A673 (cell line): ENCODE measurements at regions not wholly inside any gene's neighbourhood (a gene's known extent, or its start where the extent isn't known, plus 50 kb on each side); places are given as distances from the start of the nearest gene placed in this dataset.

ENCODE experiments used
- BruUV-seq: library from RNA; stranded (reverse); fragments of 400-500 nt; replicated peaks from 2 replicates; lab custom pipeline; 2021; lab: Mats Ljungman, UMichigan
- CTCF ChIA-PET: fragments of 300-600 bp; sonication (Branson Sonifier 250); formaldehyde crosslinking; loops from one replicate; lab custom pipeline; 2022; ENCODE audit warnings: antibody characterized with exemption; lab: Charles Lee
- POLR2A ChIA-PET: fragments of 300-600 bp; sonication (Branson Sonifier 250); formaldehyde crosslinking; loops from one replicate; lab custom pipeline; 2022; ENCODE audit warnings: antibody characterized with exemption; ENCODE audit not compliant: low non-redundant PET; lab: Charles Lee
- DNase-seq: peaks from one replicate; pipeline ENCODE4 v3.0.0-alpha.2; 2015; ENCODE audit warnings: low spot score
- H3K27ac ChIP-seq: fragments of 200-600 bp; sonication (generic); 2 replicates; pipeline ENCODE4 v1.5.1; 2016; ENCODE audit warnings: mixed run types, low read depth, mild to moderate bottlenecking, mixed read lengths, antibody characterized with exemption, low read length; ENCODE audit not compliant: poor library complexity, severe bottlenecking
- H3K27me3 ChIP-seq: fragments of 200-600 bp; sonication (generic); replicated peaks from 2 replicates; pipeline ENCODE4 v1.6.1; 2017; ENCODE audit warnings: mixed run types, low read depth, mild to moderate bottlenecking, mixed read lengths, antibody characterized with exemption, low read length; ENCODE audit not compliant: insufficient read depth, poor library complexity
- H3K36me3 ChIP-seq: fragments of 200-600 bp; sonication (generic); 2 replicates; pipeline ENCODE4 v1.6.1; 2016; ENCODE audit warnings: mixed run types, mild to moderate bottlenecking, mixed read lengths, antibody characterized with exemption, low read length; ENCODE audit not compliant: insufficient read depth, poor library complexity, severe bottlenecking
- H3K4me1 ChIP-seq: fragments of 200-600 bp; sonication (generic); 2 replicates; pipeline ENCODE4 v1.6.1; 2017; ENCODE audit warnings: mixed run types, mild to moderate bottlenecking, mixed read lengths, antibody characterized with exemption, low read length; ENCODE audit not compliant: insufficient read depth, poor library complexity, severe bottlenecking
- H3K4me3 ChIP-seq: fragments of 200-600 bp; sonication (generic); 2 replicates; pipeline ENCODE4 v1.5.1; 2016; ENCODE audit warnings: low read depth, mixed run types, mild to moderate bottlenecking, mixed read lengths, low read length; ENCODE audit not compliant: poor library complexity, severe bottlenecking
- H3K9me3 ChIP-seq: fragments of 200-600 bp; sonication (generic); 2 replicates; pipeline ENCODE4 v1.6.1; 2016; ENCODE audit warnings: mixed run types, low read depth, mild to moderate bottlenecking, mixed read lengths, antibody characterized with exemption, low read length; ENCODE audit not compliant: poor library complexity, severe bottlenecking
- EZH2 ChIP-seq: fragments of 200-600 bp; sonication (generic); IDR thresholded peaks from 2 replicates; pipeline ENCODE4 v1.6.1; 2017; ENCODE audit warnings: borderline replicate concordance, low read depth, mild to moderate bottlenecking, mixed read lengths, antibody characterized with exemption, low read length; ENCODE audit not compliant: poor library complexity, severe bottlenecking
- intact Hi-C: fragments of 100-400 bp; cut with micrococcal nuclease; formaldehyde crosslinking; loops from one replicate; pipeline ENCODE4 v1.10.0; 2022; ENCODE audit not compliant: unreplicated experiment
- TF ChIP-seq, protein P1 (sequence below): fragments of 300-800, 200-600 bp; sonication (generic); conservative IDR thresholded peaks from 2 replicates; pipeline ENCODE4 v1.5.1; 2017; ENCODE audit warnings: low read depth, mild to moderate bottlenecking, antibody characterized with exemption, low read length, moderate library complexity, mixed read lengths

DNA sequence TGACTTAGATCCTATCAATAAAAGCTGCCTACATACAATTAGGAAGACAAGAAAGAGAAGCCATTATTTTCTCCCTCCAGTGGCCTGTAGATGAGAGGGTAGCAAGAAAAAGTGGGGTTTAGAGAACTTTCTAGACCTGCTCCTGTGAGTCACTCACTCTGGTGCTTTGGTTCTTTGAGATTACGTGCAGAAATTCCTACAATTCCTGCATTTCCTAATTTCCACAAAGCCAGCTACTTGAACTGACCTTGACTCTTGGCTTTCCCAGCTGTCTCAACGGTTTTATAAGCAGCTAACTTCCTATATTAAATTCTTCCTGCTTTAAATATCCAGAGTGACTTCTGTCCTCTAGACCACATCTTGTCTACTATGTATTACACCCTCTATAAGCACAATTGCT, 899.5 kb upstream of the KLHL29 start:
- Histone ChIP-seq H3K27me3 (peaks cover 4% of the 10 kb centered on the region), H3K9me3 (no peaks in the 10 kb centered on the region), H3K4me3 (no peak overlapping the region), H3K27ac (no peak overlapping the region), H3K4me1 (no peaks in the 10 kb centered on the region), H3K36me3 (no peaks in the 10 kb centered on the region)
- no TSS peak for BruUV-seq
- intact Hi-C loops, result no loop called here
- ChIA-PET POLR2A (no interaction called here), CTCF (no interaction called here)
- DNase-seq, result no peak
- TF ChIP-seq EZH2, result no peak
- TF ChIP-seq, protein P1, sequence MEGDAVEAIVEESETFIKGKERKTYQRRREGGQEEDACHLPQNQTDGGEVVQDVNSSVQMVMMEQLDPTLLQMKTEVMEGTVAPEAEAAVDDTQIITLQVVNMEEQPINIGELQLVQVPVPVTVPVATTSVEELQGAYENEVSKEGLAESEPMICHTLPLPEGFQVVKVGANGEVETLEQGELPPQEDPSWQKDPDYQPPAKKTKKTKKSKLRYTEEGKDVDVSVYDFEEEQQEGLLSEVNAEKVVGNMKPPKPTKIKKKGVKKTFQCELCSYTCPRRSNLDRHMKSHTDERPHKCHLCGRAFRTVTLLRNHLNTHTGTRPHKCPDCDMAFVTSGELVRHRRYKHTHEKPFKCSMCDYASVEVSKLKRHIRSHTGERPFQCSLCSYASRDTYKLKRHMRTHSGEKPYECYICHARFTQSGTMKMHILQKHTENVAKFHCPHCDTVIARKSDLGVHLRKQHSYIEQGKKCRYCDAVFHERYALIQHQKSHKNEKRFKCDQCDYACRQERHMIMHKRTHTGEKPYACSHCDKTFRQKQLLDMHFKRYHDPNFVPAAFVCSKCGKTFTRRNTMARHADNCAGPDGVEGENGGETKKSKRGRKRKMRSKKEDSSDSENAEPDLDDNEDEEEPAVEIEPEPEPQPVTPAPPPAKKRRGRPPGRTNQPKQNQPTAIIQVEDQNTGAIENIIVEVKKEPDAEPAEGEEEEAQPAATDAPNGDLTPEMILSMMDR, result no peak

DNA sequence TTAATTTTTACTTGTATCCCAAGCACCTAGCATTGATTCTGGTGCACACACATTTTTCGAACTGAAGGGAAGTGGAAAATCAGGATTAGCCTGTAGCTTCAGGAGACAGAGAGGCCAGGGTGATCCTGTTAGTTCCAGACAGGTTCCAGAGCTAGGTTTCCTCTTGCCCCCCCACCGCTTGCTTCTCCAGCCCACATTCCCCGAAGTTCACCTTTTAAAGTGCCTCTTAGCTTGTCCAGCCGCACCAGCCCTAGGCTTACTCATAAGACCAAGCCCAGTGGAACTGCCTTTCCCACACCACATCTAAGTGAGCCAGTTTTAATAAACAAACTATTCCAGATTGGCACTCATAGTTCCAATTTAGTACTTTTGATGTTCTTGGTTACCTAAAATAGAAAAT, 898.6 kb upstream of the KLHL29 start:
- no peaks in the 10 kb centered on the region for H3K4me1 ChIP-seq
- TF ChIP-seq, protein P1, result no peak
- CTCF ChIA-PET, result no interaction called here
- no peak overlapping the region for H3K27ac ChIP-seq
- DNase-seq, result no peak
- POLR2A ChIA-PET, result no interaction called here
- no peaks in the 10 kb centered on the region for H3K9me3 ChIP-seq
- no TSS peak for BruUV-seq
- intact Hi-C loops, result no loop called here
- no peaks in the 10 kb centered on the region for H3K36me3 ChIP-seq
- peaks cover 4% of the 10 kb centered on the region for H3K27me3 ChIP-seq
- no peak overlapping the region for H3K4me3 ChIP-seq

DNA sequence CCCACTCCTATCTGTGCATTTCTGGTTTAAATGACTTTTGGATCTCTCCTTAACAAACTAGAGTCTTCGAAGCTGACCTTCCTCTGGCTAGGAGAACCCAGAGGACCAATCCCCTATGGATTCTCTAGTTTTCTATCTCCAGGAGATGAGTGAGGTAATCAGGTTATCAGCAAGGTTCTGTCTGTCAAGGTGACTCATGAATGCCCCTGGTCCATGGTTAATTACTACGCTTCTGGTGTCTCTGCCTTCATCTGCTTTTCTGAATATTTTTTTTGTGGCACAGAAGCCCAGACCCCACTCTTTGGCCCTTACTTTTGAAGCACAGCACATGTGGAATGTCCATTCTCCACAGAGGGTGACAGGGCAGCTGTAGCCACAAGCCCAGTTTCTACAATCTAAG, 897.9 kb upstream of the KLHL29 start:
- ChIA-PET CTCF (no interaction called here), POLR2A (no interaction called here)
- no peak overlapping the region for H3K27ac ChIP-seq
- peaks cover 4% of the 10 kb centered on the region for H3K27me3 ChIP-seq
- no TSS peak for BruUV-seq
- H3K4me3 ChIP-seq, result no peak overlapping the region
- H3K4me1 ChIP-seq, result no peaks in the 10 kb centered on the region
- intact Hi-C loops, result no loop called here
- no peak for TF ChIP-seq EZH2
- TF ChIP-seq, protein P1, result no peak
- no peak for DNase-seq
- H3K9me3 ChIP-seq, result no peaks in the 10 kb centered on the region
- no peaks in the 10 kb centered on the region for H3K36me3 ChIP-seq
